H1 (cell line): ENCODE measurements at regions not wholly inside any gene's neighbourhood (a gene's known extent, or its start where the extent isn't known, plus 50 kb on each side); places are given as distances from the start of the nearest gene placed in this dataset.
"Not testable (repeated sequence)": the region's sequence is repeated elsewhere in the genome, so short reads cannot be mapped to it uniquely, and the experiment has no call there.

Experiments used
- CTCF ChIA-PET: fragments of 300-600 bp; sonication (Branson Sonifier 250); formaldehyde crosslinking; loops from one replicate; lab custom pipeline; 2021; ENCODE audit not compliant: partially characterized antibody; lab: Charles Lee
- POLR2A ChIA-PET: fragments of 300-600 bp; sonication (Branson Sonifier 250); formaldehyde crosslinking; loops from one replicate; lab custom pipeline; 2021; ENCODE audit warnings: inconsistent platforms; ENCODE audit not compliant: partially characterized antibody; lab: Charles Lee
- DNase-seq, 2 experiments: peaks; one replicate each; pipeline versions ENCODE4 v3.0.0 to v3.0.0-alpha.2; 2010 to 2022; ENCODE audit warnings: low spot score in 2 of 2, low read depth in 1 of 2, mixed read lengths in 1 of 2
- FAIRE-seq: peaks from 2 replicates; lab custom pipeline; 2011; peaks lifted over from hg19 to GRCh38; lab: Jason Lieb, UNC
- H2AFZ ChIP-seq: 2 replicates; pipeline ENCODE4 v1.8.1; 2012; ENCODE audit warnings: low read length, inconsistent platforms
- H2AK5ac ChIP-seq: 2 replicates; pipeline ENCODE4 v1.6.1; 2013; ENCODE audit warnings: low read depth, low read length
- H2BK120ac ChIP-seq: replicated peaks from 2 replicates; pipeline ENCODE3; 2013; ENCODE audit warnings: low read depth, low read length, inconsistent platforms
- H2BK12ac ChIP-seq: 2 replicates; pipeline ENCODE4 v1.6.1; 2013; ENCODE audit warnings: low read depth, low read length
- H2BK15ac ChIP-seq: 2 replicates; pipeline ENCODE4 v1.6.1; 2013; ENCODE audit warnings: low read length
- H2BK20ac ChIP-seq: 2 replicates; pipeline ENCODE4 v1.6.1; 2013; ENCODE audit warnings: low read length
- H2BK5ac ChIP-seq: 2 replicates; pipeline ENCODE4 v1.6.1; 2013; ENCODE audit warnings: low read depth, low read length
- H3K14ac ChIP-seq: 2 replicates; pipeline ENCODE4 v1.6.1; 2013; ENCODE audit warnings: inconsistent platforms; ENCODE audit not compliant: insufficient read length
- H3K18ac ChIP-seq: 2 replicates; pipeline ENCODE4 v1.6.1; 2013; ENCODE audit warnings: low read length; ENCODE audit errors: extremely low read depth
- H3K23ac ChIP-seq: 2 replicates; pipeline ENCODE4 v1.6.1; 2013; ENCODE audit warnings: inconsistent platforms; ENCODE audit not compliant: insufficient read length
- H3K23me2 ChIP-seq: 2 replicates; pipeline ENCODE4 v1.6.1; 2013; ENCODE audit warnings: low read depth, low read length
- H3K27ac ChIP-seq: 2 replicates; pipeline ENCODE4 v1.6.1; 2011; ENCODE audit warnings: low read depth, low read length, inconsistent platforms
- H3K27me3 ChIP-seq, 4 experiments: replicated peaks in 1 of 4; 1 replicate in 1 of 4; 2 replicates in 3 of 4; pipeline versions ENCODE4 v1.6.1 to v1.8.1; 2011 to 2013; ENCODE audit warnings: low read length in 3 of 4, mild to moderate bottlenecking in 3 of 4, inconsistent platforms in 2 of 4, mixed read lengths in 2 of 4, moderate library complexity in 1 of 4; ENCODE audit not compliant: control insufficient read depth in 3 of 4, insufficient read depth in 3 of 4; ENCODE audit errors: extremely low read depth in 1 of 4
- H3K36me3 ChIP-seq, 4 experiments: 2 replicates each; pipeline versions ENCODE4 v1.6.1 to v1.8.1; 2011 to 2013; ENCODE audit warnings: mild to moderate bottlenecking in 4 of 4, low read length in 3 of 4, moderate library complexity in 2 of 4, control low read depth in 1 of 4, inconsistent platforms in 1 of 4; ENCODE audit not compliant: insufficient read depth in 4 of 4, control insufficient read depth in 2 of 4
- H3K4ac ChIP-seq: replicated peaks from 2 replicates; pipeline ENCODE3; 2013; ENCODE audit warnings: low read length, low read depth, mixed read lengths, inconsistent platforms; ENCODE audit not compliant: insufficient read length
- H3K4me1 ChIP-seq, 4 experiments: replicated peaks in 1 of 4; 1 replicate in 1 of 4; 2 replicates in 3 of 4; pipeline versions ENCODE4 v1.6.1 to v1.8.1; 2011 to 2013; ENCODE audit warnings: low read length in 3 of 4, inconsistent platforms in 2 of 4, mixed read lengths in 1 of 4; ENCODE audit not compliant: insufficient read depth in 4 of 4, control insufficient read depth in 3 of 4
- H3K4me2 ChIP-seq, 2 experiments: 2 replicates each; pipeline versions ENCODE4 v1.6.1 to v1.8.1; 2011 to 2013; ENCODE audit warnings: low read depth in 2 of 2, low read length in 2 of 2, control low read depth in 1 of 2, inconsistent platforms in 1 of 2, mild to moderate bottlenecking in 1 of 2; ENCODE audit not compliant: insufficient read depth in 1 of 2
- H3K4me3 ChIP-seq, 4 experiments: fragments of 200-600, 300-600 bp in 1 of 4; sonication (generic), shearing (Covaris generic), sonication (Bioruptor Twin) in 1 of 4; 2 replicates each; pipeline versions ENCODE4 v1.5.1 to v1.8.1; 2011 to 2016; ENCODE audit warnings: low read length in 4 of 4, low read depth in 3 of 4, control low read depth in 2 of 4, inconsistent platforms in 2 of 4, mild to moderate bottlenecking in 2 of 4, mixed read lengths in 1 of 4, moderate library complexity in 1 of 4; ENCODE audit not compliant: insufficient read depth in 2 of 4; ENCODE audit errors: extremely low read depth in 1 of 4
- H3K56ac ChIP-seq: replicated peaks from 2 replicates; pipeline ENCODE3; 2013; ENCODE audit warnings: low read depth, mild to moderate bottlenecking, mixed read lengths, low read length, inconsistent platforms; ENCODE audit not compliant: insufficient read length
- H3K79me1 ChIP-seq: 2 replicates; pipeline ENCODE4 v1.6.1; 2013; ENCODE audit warnings: low read depth, low read length, control low read depth
- H3K79me2 ChIP-seq, 2 experiments: 2 replicates each; pipeline versions ENCODE4 v1.6.1 to v1.8.1; 2012 to 2013; ENCODE audit warnings: low read length in 2 of 2, mild to moderate bottlenecking in 2 of 2, inconsistent platforms in 1 of 2; ENCODE audit not compliant: insufficient read depth in 2 of 2, control insufficient read depth in 1 of 2
- H3K9ac ChIP-seq, 4 experiments: replicated peaks in 1 of 4; 1 replicate in 1 of 4; 2 replicates in 3 of 4; pipeline versions ENCODE4 v1.6.1 to v1.8.1; 2011 to 2013; ENCODE audit warnings: low read depth in 3 of 4, low read length in 3 of 4, control low read depth in 2 of 4, mild to moderate bottlenecking in 2 of 4, moderate library complexity in 2 of 4, inconsistent platforms in 1 of 4; ENCODE audit errors: extremely low read depth in 1 of 4
- H3K9me3 ChIP-seq, 2 experiments: 2 replicates each; pipeline versions ENCODE4 v1.6.1 to v1.8.1; 2012 to 2013; ENCODE audit warnings: mild to moderate bottlenecking in 2 of 2, moderate library complexity in 2 of 2, control low read depth in 1 of 2, inconsistent platforms in 1 of 2, low read depth in 1 of 2, low read length in 1 of 2, mixed read lengths in 1 of 2; ENCODE audit not compliant: insufficient read depth in 2 of 2
- H4K20me1 ChIP-seq, 2 experiments: replicated peaks in 1 of 2; 2 replicates each; pipeline versions ENCODE3 to v1.8.1; 2011 to 2013; ENCODE audit warnings: inconsistent platforms in 2 of 2, low read length in 2 of 2, mild to moderate bottlenecking in 1 of 2; ENCODE audit not compliant: insufficient read depth in 2 of 2, control insufficient read depth in 1 of 2
- H4K5ac ChIP-seq: 2 replicates; pipeline ENCODE4 v1.6.1; 2013; ENCODE audit warnings: low read length, low read depth, mixed read lengths, inconsistent platforms; ENCODE audit not compliant: insufficient read length
- H4K8ac ChIP-seq: 2 replicates; pipeline ENCODE4 v1.8.0; 2013; ENCODE audit warnings: mild to moderate bottlenecking, moderate library complexity, low read length, inconsistent platforms; ENCODE audit not compliant: insufficient read depth; ENCODE audit errors: extremely low read depth
- H4K91ac ChIP-seq: replicated peaks from 2 replicates; pipeline ENCODE3; 2013; ENCODE audit warnings: low read length, mixed read lengths, inconsistent platforms; ENCODE audit not compliant: insufficient read length
- WGBS, 2 experiments: shearing (Covaris generic) in 1 of 2; methylation state at CpG; one replicate each; pipeline versions ENCODE4 v1.1.6 to v1.1.7; 2013 to 2015; ENCODE audit warnings: low lambda C conversion rate in 2 of 2, mixed read lengths in 2 of 2, inconsistent platforms in 1 of 2, low coverage in 1 of 2, missing lambda C conversion rate in 1 of 2; ENCODE audit not compliant: insufficient replicate concordance in 2 of 2, insufficient coverage in 1 of 2, insufficient read length in 1 of 2; ENCODE audit errors: extremely low coverage in 1 of 2, missing lambda C conversion rate in 1 of 2; 5-methylcytosine and 5-hydroxymethylcytosine counted together

GRCh38 chr12:108421082-108421481, 82.0 kb upstream of the CMKLR1 start:
- CTCF ChIA-PET, H3K18ac ChIP-seq, H4K20me1 ChIP-seq, H4K91ac ChIP-seq, H3K9ac ChIP-seq, H3K36me3 ChIP-seq, H3K79me1 ChIP-seq, H2BK20ac ChIP-seq, H2BK5ac ChIP-seq, FAIRE-seq, H2BK12ac ChIP-seq, H3K23me2 ChIP-seq, H3K27ac ChIP-seq, DNase-seq, H3K27me3 ChIP-seq, H2BK15ac ChIP-seq, H3K4me3 ChIP-seq, H3K4me1 ChIP-seq, H4K5ac ChIP-seq, H3K56ac ChIP-seq, H2AK5ac ChIP-seq, H4K8ac ChIP-seq, POLR2A ChIA-PET, H3K4ac ChIP-seq, H2BK120ac ChIP-seq, H3K79me2 ChIP-seq, H2AFZ ChIP-seq, H3K23ac ChIP-seq, H3K14ac ChIP-seq, H3K9me3 ChIP-seq, H3K4me2 ChIP-seq: not testable (repeated sequence)
- WGBS, 2 experiments = 89% methylated on average over 2 of the region's 4 CpGs; no CpG with 5 or more reads in 1 of the 2 experiments

GRCh38 chr12:108420421-108420820, 81.3 kb upstream of the CMKLR1 start:
- H3K9ac ChIP-seq, H3K23ac ChIP-seq, H3K14ac ChIP-seq, H2BK120ac ChIP-seq, H2BK5ac ChIP-seq, H4K91ac ChIP-seq, DNase-seq, H2AK5ac ChIP-seq, H4K8ac ChIP-seq, H3K36me3 ChIP-seq, H2BK15ac ChIP-seq, H4K20me1 ChIP-seq, H3K18ac ChIP-seq, H3K4me1 ChIP-seq, H3K23me2 ChIP-seq, H3K79me2 ChIP-seq, H3K56ac ChIP-seq, H3K4me2 ChIP-seq, POLR2A ChIA-PET, H4K5ac ChIP-seq, H2BK20ac ChIP-seq, FAIRE-seq, H2AFZ ChIP-seq, H3K27ac ChIP-seq, H2BK12ac ChIP-seq, H3K79me1 ChIP-seq, H3K9me3 ChIP-seq, H3K4ac ChIP-seq, H3K4me3 ChIP-seq, H3K27me3 ChIP-seq: not testable (repeated sequence)
- CTCF ChIA-PET = interaction anchor here (1.0 kb wide), 1 partner anchor 61 kb away, joined by 3 read pairs; no protein-coding TSS in a partner anchor
- 86% methylated on average over 17 of the region's 20 CpGs; no CpG with 5 or more reads in 1 of the 2 experiments for WGBS, 2 experiments
